Stimulated activated CD4-positive, alpha-beta T cell treated with anti-CD3 and anti-CD28 coated beads, Interleukin-2, amount 100 ng/mL, for 48 hours (primary cell): ENCODE measurements at regions not wholly inside any gene's neighbourhood (a gene's known extent, or its start where the extent isn't known, plus 50 kb on each side); places are given as distances from the start of the nearest gene placed in this dataset.

ENCODE experiments used
- DNase-seq, 2 donors: peaks; one replicate each; pipeline ENCODE4 v3.0.0-alpha.2; 2020

DNA sequence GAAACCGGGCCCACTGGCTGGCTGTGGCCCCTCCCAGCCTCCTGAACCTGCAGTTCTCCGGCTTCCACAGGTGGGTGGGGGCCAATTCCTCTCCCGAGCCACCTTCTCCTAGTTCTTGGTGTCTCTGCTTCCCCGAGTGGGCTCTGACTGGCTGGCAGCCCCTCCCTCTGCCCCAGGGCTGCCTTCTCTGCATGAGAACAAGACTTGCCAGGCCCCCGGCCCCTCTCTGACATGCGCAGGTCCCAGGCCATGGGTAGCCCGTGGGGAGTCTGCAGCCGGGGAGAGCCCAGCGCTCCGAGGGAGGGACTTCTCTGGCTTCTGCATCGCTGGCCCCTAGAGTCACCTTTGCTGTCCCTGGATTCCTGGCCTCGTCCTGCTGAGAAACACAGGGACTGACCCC is 421.7 kb downstream of the IRX2 start:
- DNase-seq: no peak

DNA sequence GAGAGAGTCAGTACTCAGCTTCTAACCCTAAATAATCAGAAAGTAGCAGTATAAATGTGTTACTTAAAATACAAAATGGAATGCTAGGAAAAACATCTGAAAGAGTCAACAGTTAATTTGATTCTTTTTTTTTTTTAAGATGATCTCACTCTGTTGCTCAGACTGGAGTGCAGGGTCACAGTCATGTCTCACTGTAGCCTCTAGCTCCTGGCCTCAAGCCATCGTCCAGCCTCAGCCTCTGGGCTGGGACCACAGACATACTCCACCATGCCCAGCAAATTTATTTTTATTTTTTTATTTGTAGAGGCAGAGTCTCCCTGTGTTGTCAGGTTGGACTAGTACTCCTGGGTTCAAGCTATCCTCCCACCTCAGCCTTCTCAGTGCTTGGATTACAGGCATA is 424.9 kb downstream of the IRX2 start:
- no peak for DNase-seq

DNA sequence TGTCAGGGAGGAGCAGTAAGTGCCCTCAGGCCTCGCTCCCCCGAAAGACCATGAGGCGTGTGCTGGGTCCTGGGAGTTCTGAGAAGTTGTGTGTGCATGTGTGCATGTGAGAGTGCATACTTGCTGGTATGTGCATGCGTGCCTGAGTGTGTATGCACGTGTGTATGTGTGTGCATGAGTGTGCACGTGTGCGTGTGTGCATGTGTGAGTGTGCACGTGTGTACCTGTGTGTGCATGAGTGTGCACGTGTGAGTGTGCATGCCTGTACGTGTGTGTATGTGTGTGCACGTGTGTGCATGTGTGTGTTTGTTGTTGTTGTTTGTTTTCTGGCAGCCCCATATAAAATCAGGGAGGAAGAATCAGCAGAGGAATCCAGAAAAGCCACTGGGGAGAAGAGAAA is 426.7 kb downstream of the IRX2 start:
- no peak for DNase-seq

DNA sequence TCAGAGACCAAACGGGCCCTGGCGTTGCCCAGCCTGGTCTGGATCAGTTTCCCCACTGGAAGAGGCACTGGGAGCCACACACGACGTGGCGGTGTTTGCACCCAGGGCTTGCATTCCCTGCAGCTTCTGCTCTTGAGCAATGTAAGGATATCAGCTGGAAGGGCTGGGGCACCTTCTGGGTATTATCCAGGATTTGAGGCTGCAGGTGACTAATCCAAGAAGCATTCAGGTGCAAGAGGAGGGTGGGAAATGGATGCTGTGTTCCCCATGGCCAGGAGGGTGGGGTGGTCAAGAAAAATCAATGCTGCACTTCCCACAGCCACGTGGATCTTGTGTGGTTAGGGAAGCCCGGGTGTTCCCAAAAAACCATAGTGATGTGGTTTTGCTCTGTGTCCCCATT is 430.9 kb downstream of the IRX2 start:
- no peak for DNase-seq

- no peak for DNase-seq
These were observed 433.9 kb downstream of the IRX2 start for GRCh38 chr5:2317540-2317939.

GRCh38 chr5:2311851-2312250 is 429.1 kb upstream of the IRX4 start:
- DNase-seq: no peak

- DNase-seq: no peak
These were observed 428.2 kb upstream of the IRX4 start for GRCh38 chr5:2310946-2311345.

DNA sequence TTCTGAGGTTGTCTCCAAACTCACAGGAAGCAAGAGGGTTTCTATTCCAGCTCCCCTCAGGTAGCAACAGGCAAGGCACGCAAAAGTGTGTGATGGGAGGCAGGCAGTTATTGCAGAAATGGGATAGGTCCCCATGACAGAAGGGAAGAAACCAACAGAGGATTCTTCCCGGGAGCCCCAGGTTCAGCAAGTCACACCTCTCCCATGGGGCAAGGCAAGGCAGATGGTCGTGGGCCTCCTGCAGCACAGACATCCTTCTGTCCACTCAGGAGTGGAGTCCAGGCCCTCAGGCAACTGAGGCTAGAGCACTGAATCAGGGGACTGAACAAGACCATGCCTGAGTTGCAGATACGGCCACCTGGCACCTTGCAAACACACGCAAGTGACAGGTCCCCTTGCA is 424.9 kb upstream of the IRX4 start:
- DNase-seq: no peak

DNA sequence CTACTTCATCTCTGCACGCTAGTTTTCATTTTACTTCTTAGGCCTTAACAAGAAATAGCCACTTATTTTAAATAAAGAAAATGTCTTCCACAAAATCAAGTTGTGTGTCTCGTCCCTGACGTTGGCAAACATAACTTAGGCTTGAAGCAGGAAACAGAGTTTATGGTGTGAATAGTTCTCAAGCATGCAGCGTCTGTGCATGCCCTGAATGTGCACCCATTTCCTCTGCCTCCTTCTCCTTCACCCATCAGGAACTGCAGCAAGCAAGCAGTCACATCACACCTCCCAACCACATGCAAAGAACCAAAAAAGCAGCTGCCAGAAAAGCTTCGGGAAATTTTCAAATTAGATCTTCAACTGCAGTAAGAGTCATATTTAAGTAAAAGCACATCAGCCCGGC is 424.0 kb upstream of the IRX4 start:
- DNase-seq: no peak

- DNase-seq: no peak
These were observed 420.8 kb upstream of the IRX4 start for GRCh38 chr5:2303431-2304100.

- no peak for DNase-seq
These were observed 419.4 kb upstream of the IRX4 start for GRCh38 chr5:2302169-2302568.

GRCh38 chr5:2300861-2301574 is 418.3 kb upstream of the IRX4 start:
- DNase-seq: no peak

DNA sequence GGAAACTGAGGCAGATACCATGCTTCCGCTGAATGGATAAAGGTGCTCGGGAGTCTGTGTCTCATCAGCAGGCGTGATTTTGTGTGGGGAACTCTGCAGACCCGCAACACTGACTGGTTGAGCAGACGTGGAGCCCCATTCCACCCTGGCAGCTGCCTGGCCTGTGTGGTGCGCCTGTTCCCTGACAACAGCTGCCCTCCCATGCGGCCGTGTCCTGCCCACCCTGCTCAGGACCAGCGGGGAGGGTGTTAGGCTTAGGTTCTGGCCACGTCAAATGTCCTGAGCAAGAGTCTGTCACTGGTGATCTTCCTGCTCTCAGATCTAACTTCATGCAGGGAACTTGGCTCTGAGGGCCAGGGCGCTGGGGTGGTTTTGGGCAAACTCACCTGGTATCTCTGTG is 417.7 kb upstream of the IRX4 start:
- DNase-seq: no peak

- no peak for DNase-seq
These were observed 416.9 kb upstream of the IRX4 start for GRCh38 chr5:2299388-2300220.

GRCh38 chr5:2298781-2299180 is 416.1 kb upstream of the IRX4 start:
- DNase-seq: no peak

DNA sequence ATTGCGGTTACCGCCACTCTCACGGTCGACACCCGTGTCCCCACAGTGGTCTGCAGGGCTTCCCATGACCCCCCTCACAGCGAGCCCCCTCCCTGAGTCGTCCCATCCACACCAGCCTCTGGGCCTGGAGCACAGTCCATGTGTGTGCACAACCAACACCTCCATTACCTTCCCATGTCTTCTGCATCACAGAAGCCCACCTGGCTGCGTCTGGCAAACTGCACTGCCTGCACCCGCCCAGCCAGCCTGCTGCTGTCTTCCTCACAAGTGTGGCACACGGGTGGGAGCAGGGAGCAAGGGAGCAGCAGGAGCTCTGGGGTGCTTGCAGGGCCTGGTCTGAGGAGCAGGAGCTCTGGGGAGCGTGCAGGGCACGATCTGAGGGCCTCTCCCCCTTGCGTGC is 415.3 kb upstream of the IRX4 start:
- DNase-seq: no peak

GRCh38 chr5:2295476-2295875 is 412.8 kb upstream of the IRX4 start:
- DNase-seq: no peak

GRCh38 chr5:2293906-2294305 is 411.2 kb upstream of the IRX4 start:
- no peak for DNase-seq

GRCh38 chr5:2291146-2291840 is 408.6 kb upstream of the IRX4 start:
- no peak for DNase-seq

DNA sequence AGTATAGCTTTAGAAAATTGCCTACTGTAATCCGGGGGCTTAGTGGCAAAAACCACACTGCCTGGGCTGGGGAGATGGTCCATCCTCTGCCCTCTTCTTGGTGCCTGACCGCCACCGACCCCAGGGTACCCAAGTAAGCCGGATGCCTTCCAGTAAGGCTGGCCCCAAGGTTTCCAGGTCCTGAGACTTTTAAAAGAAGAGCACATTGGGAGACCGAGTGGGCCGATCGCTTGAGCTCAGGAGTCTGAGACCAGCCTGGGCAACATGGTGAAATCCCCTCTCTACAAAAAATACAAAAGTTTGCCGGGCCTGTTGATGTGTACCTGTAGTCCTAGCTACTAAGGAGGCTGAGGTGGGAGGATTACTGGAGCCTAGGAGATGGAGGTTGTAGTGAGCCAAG is 406.7 kb upstream of the IRX4 start:
- DNase-seq: no peak

- DNase-seq: no peak
These were observed 406.2 kb upstream of the IRX4 start for GRCh38 chr5:2288968-2289367.

DNA sequence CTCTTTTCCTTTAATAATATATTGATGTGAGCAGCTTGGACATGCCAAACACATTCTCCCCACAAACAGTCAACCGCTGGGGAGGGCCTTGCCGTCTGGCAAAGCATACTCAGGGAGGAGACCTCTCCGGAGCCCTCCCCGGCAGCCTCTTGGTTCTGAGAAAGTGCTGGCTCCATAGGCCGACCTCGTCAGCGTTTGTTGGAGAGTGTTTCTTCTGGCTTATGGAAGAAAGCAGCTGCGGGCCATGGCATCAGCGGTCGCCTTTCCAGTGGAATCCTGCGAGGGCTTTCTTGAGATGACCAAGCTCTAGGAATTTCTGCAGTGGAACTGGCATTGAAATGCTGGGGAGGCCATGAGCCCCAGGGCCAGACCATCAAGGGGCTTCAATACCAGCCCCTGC is 405.7 kb upstream of the IRX4 start:
- no peak for DNase-seq

DNA sequence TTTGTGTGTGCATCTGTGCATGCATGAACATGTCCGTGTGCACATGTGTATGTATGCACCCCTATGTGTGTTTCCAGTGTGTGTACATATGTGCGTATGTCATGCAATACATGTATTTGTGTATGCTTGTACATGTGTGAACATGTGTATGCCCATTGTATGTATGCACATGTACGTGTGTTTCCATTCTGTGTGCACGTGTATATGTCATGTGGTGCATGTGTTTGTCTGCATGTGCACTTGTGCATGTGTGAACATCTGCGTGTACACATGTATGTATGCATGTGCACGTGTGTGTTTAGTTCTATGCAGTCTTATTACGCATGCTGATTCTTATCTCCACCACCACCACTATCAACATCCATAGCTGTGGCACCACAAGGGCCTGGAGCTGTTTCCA is 403.5 kb upstream of the IRX4 start:
- no peak for DNase-seq
